ENCODE measurements at regions not wholly inside any gene's neighbourhood (a gene's known extent, or its start where the extent isn't known, plus 50 kb on each side); places are given as distances from the start of the nearest gene placed in this dataset.

DNA sequence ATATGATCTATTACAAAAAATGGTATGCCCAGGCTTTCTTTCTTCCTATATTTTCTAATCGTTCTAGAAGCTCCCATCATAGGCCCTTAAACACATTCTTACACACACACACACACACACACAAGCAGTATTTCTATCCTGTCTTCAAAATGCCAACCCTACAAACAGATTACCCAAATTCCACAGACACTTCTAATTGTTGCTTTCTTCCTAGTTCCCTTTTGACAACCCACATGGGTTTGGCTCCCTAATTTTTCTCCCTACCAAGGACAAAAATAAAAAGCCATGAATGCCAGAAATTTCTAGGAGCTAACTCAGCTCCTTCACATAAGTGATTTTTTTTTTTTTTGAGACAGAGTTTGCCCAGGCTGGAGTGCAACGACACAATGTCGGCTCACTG is 60.3 kb upstream of the NTF3 start:
- TF ChIP-seq, protein P1, sequence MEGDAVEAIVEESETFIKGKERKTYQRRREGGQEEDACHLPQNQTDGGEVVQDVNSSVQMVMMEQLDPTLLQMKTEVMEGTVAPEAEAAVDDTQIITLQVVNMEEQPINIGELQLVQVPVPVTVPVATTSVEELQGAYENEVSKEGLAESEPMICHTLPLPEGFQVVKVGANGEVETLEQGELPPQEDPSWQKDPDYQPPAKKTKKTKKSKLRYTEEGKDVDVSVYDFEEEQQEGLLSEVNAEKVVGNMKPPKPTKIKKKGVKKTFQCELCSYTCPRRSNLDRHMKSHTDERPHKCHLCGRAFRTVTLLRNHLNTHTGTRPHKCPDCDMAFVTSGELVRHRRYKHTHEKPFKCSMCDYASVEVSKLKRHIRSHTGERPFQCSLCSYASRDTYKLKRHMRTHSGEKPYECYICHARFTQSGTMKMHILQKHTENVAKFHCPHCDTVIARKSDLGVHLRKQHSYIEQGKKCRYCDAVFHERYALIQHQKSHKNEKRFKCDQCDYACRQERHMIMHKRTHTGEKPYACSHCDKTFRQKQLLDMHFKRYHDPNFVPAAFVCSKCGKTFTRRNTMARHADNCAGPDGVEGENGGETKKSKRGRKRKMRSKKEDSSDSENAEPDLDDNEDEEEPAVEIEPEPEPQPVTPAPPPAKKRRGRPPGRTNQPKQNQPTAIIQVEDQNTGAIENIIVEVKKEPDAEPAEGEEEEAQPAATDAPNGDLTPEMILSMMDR (IDR thresholded peaks at IDR 0.05) = no peak
- TF ChIP-seq POLR2AphosphoS5 (IDR thresholded peaks at IDR 0.05) = no peak

Data from stomach (tissue), 4 donors.